ENCODE measurements at regions not wholly inside any gene's neighbourhood (a gene's known extent, or its start where the extent isn't known, plus 50 kb on each side); places are given as distances from the start of the nearest gene placed in this dataset.

- Mint-ChIP-seq H3K36me3 (ENCODE audit: low read depth) (no peaks in the 10 kb centered on the region), H3K9me3 (no peaks in the 10 kb centered on the region), H3K4me3 (no peak overlapping the region), H3K27ac (no peak overlapping the region), H3K4me1 (no peaks in the 10 kb centered on the region), H3K27me3 (no peaks in the 10 kb centered on the region)
- CTCF ChIA-PET: no interaction called here
- DNase-seq: no peak
- POLR2A ChIA-PET: no interaction called here
Measured at GRCh38 chrX:96311366-96311765, 373.3 kb upstream of the DIAPH2 start.

- ChIA-PET POLR2A (no interaction called here), CTCF (no interaction called here)
- Mint-ChIP-seq H3K4me1 (no peaks in the 10 kb centered on the region), H3K4me3 (no peak overlapping the region), H3K9me3 (no peaks in the 10 kb centered on the region), H3K27me3 (no peaks in the 10 kb centered on the region), H3K27ac (no peak overlapping the region), H3K36me3 (ENCODE audit: low read depth) (no peaks in the 10 kb centered on the region)
- no peak for DNase-seq
Measured at GRCh38 chrX:96314985-96315384, 369.7 kb upstream of the DIAPH2 start.

GRCh38 chrX:96361844-96362243, 322.8 kb upstream of the DIAPH2 start:
- H3K27ac Mint-ChIP-seq: no peak overlapping the region
- no peak for DNase-seq

GRCh38 chrX:96372313-96373046, 312.2 kb upstream of the DIAPH2 start:
- H3K4me3 Mint-ChIP-seq: no peak overlapping the region

More at GRCh38 chrX:96361844-96362243, 322.8 kb upstream of the DIAPH2 start:
- Mint-ChIP-seq H3K9me3 (no peaks in the 10 kb centered on the region), H3K27me3 (no peaks in the 10 kb centered on the region), H3K4me1 (no peaks in the 10 kb centered on the region), H3K4me3 (no peak overlapping the region), H3K36me3 (ENCODE audit: low read depth) (no peaks in the 10 kb centered on the region)
- POLR2A ChIA-PET: no interaction called here
- CTCF ChIA-PET: no interaction called here

GRCh38 chrX:96373047-96373355, 311.6 kb upstream of the DIAPH2 start:
- Mint-ChIP-seq H3K27me3 (no peaks in the 10 kb centered on the region), H3K36me3 (ENCODE audit: low read depth) (no peaks in the 10 kb centered on the region), H3K4me3 (no peak overlapping the region), H3K27ac (no peak overlapping the region), H3K4me1 (no peaks in the 10 kb centered on the region), H3K9me3 (no peaks in the 10 kb centered on the region)
- CTCF ChIA-PET: no interaction called here
- no peak for DNase-seq
- POLR2A ChIA-PET: no interaction called here

More at GRCh38 chrX:96372313-96373046, 312.2 kb upstream of the DIAPH2 start:
- no peaks in the 10 kb centered on the region for H3K4me1 Mint-ChIP-seq
- no peaks in the 10 kb centered on the region for H3K9me3 Mint-ChIP-seq
- no peaks in the 10 kb centered on the region for H3K36me3 Mint-ChIP-seq (ENCODE audit: low read depth)
- ChIA-PET CTCF (no interaction called here), POLR2A (no interaction called here)
- no peak for DNase-seq
- no peaks in the 10 kb centered on the region for H3K27me3 Mint-ChIP-seq
- no peak overlapping the region for H3K27ac Mint-ChIP-seq

GRCh38 chrX:96376266-96376665, 308.4 kb upstream of the DIAPH2 start:
- no peaks in the 10 kb centered on the region for H3K9me3 Mint-ChIP-seq
- no peak overlapping the region for H3K4me3 Mint-ChIP-seq
- POLR2A ChIA-PET: no interaction called here
- CTCF ChIA-PET: no interaction called here
- no peaks in the 10 kb centered on the region for H3K36me3 Mint-ChIP-seq (ENCODE audit: low read depth)
- no peaks in the 10 kb centered on the region for H3K27me3 Mint-ChIP-seq
- no peaks in the 10 kb centered on the region for H3K4me1 Mint-ChIP-seq
- H3K27ac Mint-ChIP-seq: no peak overlapping the region
- DNase-seq: no peak

- H3K27me3 Mint-ChIP-seq: no peaks in the 10 kb centered on the region
- no peak overlapping the region for H3K4me3 Mint-ChIP-seq
- no peaks in the 10 kb centered on the region for H3K4me1 Mint-ChIP-seq
- no peak for DNase-seq
- no peaks in the 10 kb centered on the region for H3K9me3 Mint-ChIP-seq
- H3K36me3 Mint-ChIP-seq (ENCODE audit: low read depth): no peaks in the 10 kb centered on the region
- ChIA-PET CTCF (no interaction called here), POLR2A (interaction anchor here (0.6 kb wide), 1 partner anchor 414 kb away, joined by 3 read pairs; no protein-coding TSS in a partner anchor)
- no peak overlapping the region for H3K27ac Mint-ChIP-seq
Measured at GRCh38 chrX:96379951-96380350, 304.7 kb upstream of the DIAPH2 start.

GRCh38 chrX:96382018-96382417, 302.6 kb upstream of the DIAPH2 start:
- ChIA-PET CTCF (interaction anchor here (0.7 kb wide), 1 partner anchor 846 kb away, joined by 4 read pairs; no protein-coding TSS in a partner anchor), POLR2A (no interaction called here)
- no peak overlapping the region for H3K27ac Mint-ChIP-seq
- no peaks in the 10 kb centered on the region for H3K9me3 Mint-ChIP-seq
- H3K4me3 Mint-ChIP-seq: no peak overlapping the region
- H3K4me1 Mint-ChIP-seq: no peaks in the 10 kb centered on the region
- no peaks in the 10 kb centered on the region for H3K36me3 Mint-ChIP-seq (ENCODE audit: low read depth)
- H3K27me3 Mint-ChIP-seq: no peaks in the 10 kb centered on the region
- DNase-seq: no peak

- no peaks in the 10 kb centered on the region for H3K4me1 Mint-ChIP-seq
- POLR2A ChIA-PET: no interaction called here
- CTCF ChIA-PET: no interaction called here
- H3K4me3 Mint-ChIP-seq: no peak overlapping the region
- no peaks in the 10 kb centered on the region for H3K36me3 Mint-ChIP-seq (ENCODE audit: low read depth)
- no peaks in the 10 kb centered on the region for H3K27me3 Mint-ChIP-seq
- DNase-seq: no peak
- H3K27ac Mint-ChIP-seq: no peak overlapping the region
- H3K9me3 Mint-ChIP-seq: no peaks in the 10 kb centered on the region
Measured at GRCh38 chrX:96383428-96383827, 301.2 kb upstream of the DIAPH2 start.

GRCh38 chrX:96386325-96386724, 298.3 kb upstream of the DIAPH2 start:
- H3K9me3 Mint-ChIP-seq: no peaks in the 10 kb centered on the region
- POLR2A ChIA-PET: no interaction called here
- H3K4me1 Mint-ChIP-seq: no peaks in the 10 kb centered on the region
- DNase-seq: no peak
- CTCF ChIA-PET: no interaction called here
- no peaks in the 10 kb centered on the region for H3K27me3 Mint-ChIP-seq
- H3K27ac Mint-ChIP-seq: no peak overlapping the region
- no peak overlapping the region for H3K4me3 Mint-ChIP-seq
- H3K36me3 Mint-ChIP-seq (ENCODE audit: low read depth): no peaks in the 10 kb centered on the region

- ChIA-PET POLR2A (no interaction called here), CTCF (no interaction called here)
- no peaks in the 10 kb centered on the region for H3K27me3 Mint-ChIP-seq
Measured at GRCh38 chrX:96386981-96387380, 297.7 kb upstream of the DIAPH2 start.

GRCh38 chrX:96387801-96388200, 296.8 kb upstream of the DIAPH2 start:
- ChIA-PET POLR2A (no interaction called here), CTCF (no interaction called here)
- Mint-ChIP-seq H3K27ac (no peak overlapping the region), H3K27me3 (no peaks in the 10 kb centered on the region), H3K9me3 (no peaks in the 10 kb centered on the region), H3K36me3 (ENCODE audit: low read depth) (no peaks in the 10 kb centered on the region), H3K4me3 (no peak overlapping the region), H3K4me1 (no peaks in the 10 kb centered on the region)
- DNase-seq: no peak

More at GRCh38 chrX:96386981-96387380, 297.7 kb upstream of the DIAPH2 start:
- Mint-ChIP-seq H3K9me3 (no peaks in the 10 kb centered on the region), H3K4me3 (no peak overlapping the region), H3K36me3 (ENCODE audit: low read depth) (no peaks in the 10 kb centered on the region), H3K27ac (no peak overlapping the region), H3K4me1 (no peaks in the 10 kb centered on the region)
- DNase-seq: no peak

- Mint-ChIP-seq H3K27ac (no peak overlapping the region), H3K36me3 (ENCODE audit: low read depth) (no peaks in the 10 kb centered on the region), H3K27me3 (no peaks in the 10 kb centered on the region), H3K4me3 (no peak overlapping the region), H3K4me1 (no peaks in the 10 kb centered on the region), H3K9me3 (no peaks in the 10 kb centered on the region)
- no peak for DNase-seq
- ChIA-PET CTCF (no interaction called here), POLR2A (interaction anchor here (1.2 kb wide), 1 partner anchor 14 kb away, joined by 3 read pairs; no protein-coding TSS in a partner anchor)
Measured at GRCh38 chrX:96389281-96390047, 295.2 kb upstream of the DIAPH2 start.

- H3K4me1 Mint-ChIP-seq: no peaks in the 10 kb centered on the region
- POLR2A ChIA-PET: no interaction called here
- H3K27me3 Mint-ChIP-seq: no peaks in the 10 kb centered on the region
- H3K9me3 Mint-ChIP-seq: no peaks in the 10 kb centered on the region
- H3K36me3 Mint-ChIP-seq (ENCODE audit: low read depth): no peaks in the 10 kb centered on the region
- DNase-seq: no peak
- no peak overlapping the region for H3K27ac Mint-ChIP-seq
- CTCF ChIA-PET: no interaction called here
- H3K4me3 Mint-ChIP-seq: no peak overlapping the region
Measured at GRCh38 chrX:96394598-96394997, 290.0 kb upstream of the DIAPH2 start.

Measured in activated CD4-positive, alpha-beta memory T cell treated with anti-CD3 and anti-CD28 coated beads, Interleukin-2, amount 10 ng/mL, durations not matched to agents 7 days and 5 days (primary cell).